Bronchial epithelial cell (primary cell): ENCODE measurements at regions not wholly inside any gene's neighbourhood (a gene's known extent, or its start where the extent isn't known, plus 50 kb on each side); places are given as distances from the start of the nearest gene placed in this dataset.
A peak's percentile ranks its signal among the peaks of the same experiment; 100 is the strongest.

Experiments
- DNase-seq: peaks from one replicate; pipeline ENCODE4 v3.0.0-alpha.2; 2010; ENCODE audit warnings: low read depth
- FAIRE-seq: peaks from 2 replicates; lab custom pipeline; 2011; peaks lifted over from hg19 to GRCh38; lab: Jason Lieb, UNC
- H3K27me3 ChIP-seq: 2 replicates; pipeline ENCODE4 v1.5.1; 2011; ENCODE audit warnings: low read length; ENCODE audit not compliant: control insufficient read depth, insufficient read depth
- H3K36me3 ChIP-seq: 2 replicates; pipeline ENCODE4 v1.5.1; 2011; ENCODE audit warnings: low read length; ENCODE audit not compliant: control insufficient read depth, insufficient read depth
- H3K4me3 ChIP-seq: 2 replicates; pipeline ENCODE4 v1.5.1; 2011; ENCODE audit warnings: mild to moderate bottlenecking, low read depth, low read length, control low read depth
- CTCF ChIP-seq: IDR thresholded peaks from 2 replicates; pipeline ENCODE4 v1.5.1; 2011; ENCODE audit warnings: mild to moderate bottlenecking, moderate library complexity, low read length, control low read depth, inconsistent platforms; ENCODE audit not compliant: insufficient read depth, severe bottlenecking

- no peaks in the 10 kb centered on the region for H3K36me3 ChIP-seq
- FAIRE-seq (no peak), DNase-seq (no peak)
- no peaks in the 10 kb centered on the region for H3K27me3 ChIP-seq
- TF ChIP-seq CTCF, result no peak
- no peak overlapping the region for H3K4me3 ChIP-seq
Observed at GRCh38 chr6:138560130-138560860, 61.0 kb upstream of the NHSL1 start.

GRCh38 chr6:138562691-138563090 lies 63.4 kb upstream of the NHSL1 start:
- H3K4me3 ChIP-seq, result no peak overlapping the region
- no peak for TF ChIP-seq CTCF
- FAIRE-seq (no peak), DNase-seq (no peak)
- H3K27me3 ChIP-seq, result no peaks in the 10 kb centered on the region
- H3K36me3 ChIP-seq, result no peaks in the 10 kb centered on the region

- Histone ChIP-seq H3K27me3 (no peaks in the 10 kb centered on the region), H3K36me3 (no peaks in the 10 kb centered on the region), H3K4me3 (no peak overlapping the region)
- no peak for TF ChIP-seq CTCF
- FAIRE-seq, result no peak
- peak; percentile 22 for DNase-seq
Observed at GRCh38 chr6:138563231-138563630, 63.9 kb upstream of the NHSL1 start.

GRCh38 chr6:138563650-138564049 lies 64.4 kb upstream of the NHSL1 start:
- Histone ChIP-seq H3K4me3 (no peak overlapping the region), H3K27me3 (no peaks in the 10 kb centered on the region), H3K36me3 (no peaks in the 10 kb centered on the region)
- peak; percentile 57 for DNase-seq
- no peak for TF ChIP-seq CTCF
- FAIRE-seq, result no peak

GRCh38 chr6:138564170-138564721 lies 65.0 kb upstream of the NHSL1 start:
- TF ChIP-seq CTCF, result no peak
- FAIRE-seq (no peak), DNase-seq (no peak)
- no peaks in the 10 kb centered on the region for H3K36me3 ChIP-seq
- no peaks in the 10 kb centered on the region for H3K27me3 ChIP-seq
- no peak overlapping the region for H3K4me3 ChIP-seq
